ENCODE measurements at regions not wholly inside any gene's neighbourhood (a gene's known extent, or its start where the extent isn't known, plus 50 kb on each side); places are given as distances from the start of the nearest gene placed in this dataset.
A peak's percentile ranks its signal among the peaks of the same experiment; 100 is the strongest.

- intact Hi-C loops (cut with DNase I): no loop called here
- H3K27me3 ChIP-seq (ENCODE audit: control insufficient read depth, insufficient read depth, low read length): no peaks in the 10 kb centered on the region
- H3K9me3 ChIP-seq (ENCODE audit: control insufficient read depth in 2 of 3, insufficient read depth in 1 of 3, low read length in 3 of 3): no peaks in the 10 kb centered on the region
These were observed 445.5 kb downstream of the PTPRC start for GRCh38 chr1:199084293-199084692.

GRCh38 chr1:199085903-199086302 is 447.1 kb downstream of the PTPRC start:
- Histone ChIP-seq H3K9me3 (ENCODE audit: control insufficient read depth in 2 of 3, insufficient read depth in 1 of 3, low read length in 3 of 3) (no peaks in the 10 kb centered on the region), H3K4me1 (ENCODE audit: control insufficient read depth in 2 of 3, insufficient read depth in 2 of 3, low read depth in 1 of 3, low read length in 3 of 3) (peaks cover 0 to 4% (median 0%) of the 10 kb centered on the region in 3 donors), H3K4me3 (ENCODE audit: low read length in 3 of 3) (no peak overlapping the region), H3K27ac (ENCODE audit: low read depth in 2 of 2, low read length in 2 of 2) (no peak overlapping the region), H3K36me3 (ENCODE audit: control insufficient read depth in 2 of 3, insufficient read depth in 3 of 3, low read length in 3 of 3) (no peaks in the 10 kb centered on the region), H3K9ac (ENCODE audit: low read length in 3 of 3) (no peak overlapping the region), H3K27me3 (ENCODE audit: control insufficient read depth, insufficient read depth, low read length) (no peaks in the 10 kb centered on the region)
- intact Hi-C loops (cut with DNase I): no loop called here
- no peak for FAIRE-seq
- TF ChIP-seq, protein P1, sequence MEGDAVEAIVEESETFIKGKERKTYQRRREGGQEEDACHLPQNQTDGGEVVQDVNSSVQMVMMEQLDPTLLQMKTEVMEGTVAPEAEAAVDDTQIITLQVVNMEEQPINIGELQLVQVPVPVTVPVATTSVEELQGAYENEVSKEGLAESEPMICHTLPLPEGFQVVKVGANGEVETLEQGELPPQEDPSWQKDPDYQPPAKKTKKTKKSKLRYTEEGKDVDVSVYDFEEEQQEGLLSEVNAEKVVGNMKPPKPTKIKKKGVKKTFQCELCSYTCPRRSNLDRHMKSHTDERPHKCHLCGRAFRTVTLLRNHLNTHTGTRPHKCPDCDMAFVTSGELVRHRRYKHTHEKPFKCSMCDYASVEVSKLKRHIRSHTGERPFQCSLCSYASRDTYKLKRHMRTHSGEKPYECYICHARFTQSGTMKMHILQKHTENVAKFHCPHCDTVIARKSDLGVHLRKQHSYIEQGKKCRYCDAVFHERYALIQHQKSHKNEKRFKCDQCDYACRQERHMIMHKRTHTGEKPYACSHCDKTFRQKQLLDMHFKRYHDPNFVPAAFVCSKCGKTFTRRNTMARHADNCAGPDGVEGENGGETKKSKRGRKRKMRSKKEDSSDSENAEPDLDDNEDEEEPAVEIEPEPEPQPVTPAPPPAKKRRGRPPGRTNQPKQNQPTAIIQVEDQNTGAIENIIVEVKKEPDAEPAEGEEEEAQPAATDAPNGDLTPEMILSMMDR (IDR thresholded peaks at IDR 0.05; ENCODE audit: borderline replicate concordance, extremely low read depth, insufficient read depth): no peak
- no peak for DNase-seq

More at GRCh38 chr1:199084293-199084692, 445.5 kb downstream of the PTPRC start:
- Histone ChIP-seq H3K4me1 (ENCODE audit: control insufficient read depth in 2 of 3, insufficient read depth in 2 of 3, low read depth in 1 of 3, low read length in 3 of 3) (peaks cover 0 to 4% (median 0%) of the 10 kb centered on the region in 3 donors), H3K36me3 (ENCODE audit: control insufficient read depth in 2 of 3, insufficient read depth in 3 of 3, low read length in 3 of 3) (no peaks in the 10 kb centered on the region), H3K27ac (ENCODE audit: low read depth in 2 of 2, low read length in 2 of 2) (no peak overlapping the region), H3K9ac (ENCODE audit: low read length in 3 of 3) (no peak overlapping the region), H3K4me3 (ENCODE audit: low read length in 3 of 3) (no peak overlapping the region)
- DNase-seq (peak in 2 of 5 donors; percentile 23 to 42), FAIRE-seq (no peak)
- TF ChIP-seq, protein P1 (IDR thresholded peaks at IDR 0.05; ENCODE audit: borderline replicate concordance, extremely low read depth, insufficient read depth): no peak

DNA sequence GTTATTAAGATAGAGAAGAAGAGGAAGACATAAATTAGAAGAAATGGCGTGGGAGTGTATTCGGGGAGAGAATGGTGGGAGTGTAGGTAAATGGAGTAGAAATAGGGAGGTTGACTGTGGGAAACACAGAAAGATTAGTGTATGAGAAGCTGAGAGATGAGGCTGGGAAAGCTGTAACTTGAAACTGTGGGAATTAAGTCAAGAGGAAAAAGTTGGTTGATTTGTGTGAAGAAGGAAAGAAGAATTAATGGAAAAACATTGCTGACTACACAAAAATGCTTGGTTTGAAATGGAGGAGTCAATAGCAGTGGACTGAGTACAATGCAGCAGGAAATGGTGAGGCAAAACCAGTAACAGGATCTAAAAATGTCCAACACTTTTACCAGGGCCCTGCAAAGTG is 448.3 kb downstream of the PTPRC start:
- Histone ChIP-seq H3K27ac (ENCODE audit: low read depth in 2 of 2, low read length in 2 of 2) (no peak overlapping the region), H3K4me1 (ENCODE audit: control insufficient read depth in 2 of 3, insufficient read depth in 2 of 3, low read depth in 1 of 3, low read length in 3 of 3) (peaks cover 0 to 4% (median 0%) of the 10 kb centered on the region in 3 donors), H3K27me3 (ENCODE audit: control insufficient read depth, insufficient read depth, low read length) (no peaks in the 10 kb centered on the region), H3K36me3 (ENCODE audit: control insufficient read depth in 2 of 3, insufficient read depth in 3 of 3, low read length in 3 of 3) (no peaks in the 10 kb centered on the region), H3K9ac (ENCODE audit: low read length in 3 of 3) (no peak overlapping the region), H3K9me3 (ENCODE audit: control insufficient read depth in 2 of 3, insufficient read depth in 1 of 3, low read length in 3 of 3) (no peaks in the 10 kb centered on the region), H3K4me3 (ENCODE audit: low read length in 3 of 3) (no peak overlapping the region)
- no peak for FAIRE-seq
- TF ChIP-seq, protein P1 (IDR thresholded peaks at IDR 0.05; ENCODE audit: borderline replicate concordance, extremely low read depth, insufficient read depth): no peak
- DNase-seq: peak in 3 of 5 donors; percentile 11 to 85 (median 83)
- intact Hi-C loops (cut with DNase I): no loop called here

Measured in kidney (tissue), 13 donors.